ENCODE measurements at regions not wholly inside any gene's neighbourhood (a gene's known extent, or its start where the extent isn't known, plus 50 kb on each side); places are given as distances from the start of the nearest gene placed in this dataset.
"Not testable (repeated sequence)": the region's sequence is repeated elsewhere in the genome, so short reads cannot be mapped to it uniquely, and the experiment has no call there.

- no peak for DNase-seq
Observed at GRCh38 chr15:93340406-93340805, 251.4 kb upstream of the RGMA start.

GRCh38 chr15:93333796-93334195 is 244.8 kb upstream of the RGMA start:
- TF ChIP-seq POLR2A (IDR thresholded peaks at IDR 0.05; ENCODE audit: low read length) (no peak), GATA1 (IDR thresholded peaks at IDR 0.05; ENCODE audit: low read depth, low read length) (no peak)
- no peak for DNase-seq

More at GRCh38 chr15:93340406-93340805, 251.4 kb upstream of the RGMA start:
- TF ChIP-seq GATA1 (IDR thresholded peaks at IDR 0.05; ENCODE audit: low read depth, low read length) = no peak

- not testable (repeated sequence) for DNase-seq
Observed at GRCh38 chr15:93333126-93333525, 244.1 kb upstream of the RGMA start.

GRCh38 chr15:93332168-93332553 is 243.2 kb upstream of the RGMA start:
- no peak for DNase-seq
- TF ChIP-seq POLR2A (IDR thresholded peaks at IDR 0.05; ENCODE audit: low read length) (no peak), GATA1 (IDR thresholded peaks at IDR 0.05; ENCODE audit: low read depth, low read length) (no peak)

GRCh38 chr15:93331545-93332167 is 242.6 kb upstream of the RGMA start:
- no peak for DNase-seq
- TF ChIP-seq GATA1 (IDR thresholded peaks at IDR 0.05; ENCODE audit: low read depth, low read length) (no peak), POLR2A (IDR thresholded peaks at IDR 0.05; ENCODE audit: low read length) (no peak)

GRCh38 chr15:93330912-93331544 is 242.0 kb upstream of the RGMA start:
- TF ChIP-seq GATA1 (IDR thresholded peaks at IDR 0.05; ENCODE audit: low read depth, low read length) (no peak), POLR2A (IDR thresholded peaks at IDR 0.05; ENCODE audit: low read length) (no peak)

GRCh38 chr15:93327364-93327763 is 238.4 kb upstream of the RGMA start:
- TF ChIP-seq POLR2A (IDR thresholded peaks at IDR 0.05; ENCODE audit: low read length) (no peak), GATA1 (IDR thresholded peaks at IDR 0.05; ENCODE audit: low read depth, low read length) (no peak)
- DNase-seq = no peak

More at GRCh38 chr15:93330912-93331544, 242.0 kb upstream of the RGMA start:
- no peak for DNase-seq

GRCh38 chr15:93324186-93324975 is 235.4 kb upstream of the RGMA start:
- no peak for DNase-seq
- no peak for TF ChIP-seq GATA1 (IDR thresholded peaks at IDR 0.05; ENCODE audit: low read depth, low read length)

GRCh38 chr15:93321881-93322282 is 232.9 kb upstream of the RGMA start:
- TF ChIP-seq GATA1 (IDR thresholded peaks at IDR 0.05; ENCODE audit: low read depth, low read length) = no peak
- no peak for TF ChIP-seq POLR2A (IDR thresholded peaks at IDR 0.05; ENCODE audit: low read length)
- no peak for DNase-seq

- no peak for TF ChIP-seq POLR2A (IDR thresholded peaks at IDR 0.05; ENCODE audit: low read length)
- TF ChIP-seq GATA1 (IDR thresholded peaks at IDR 0.05; ENCODE audit: low read depth, low read length) = no peak
- no peak for DNase-seq
Observed at GRCh38 chr15:93319121-93319814, 230.3 kb upstream of the RGMA start.

GRCh38 chr15:93317772-93318171 is 228.8 kb upstream of the RGMA start:
- DNase-seq = no peak
- TF ChIP-seq GATA1 (IDR thresholded peaks at IDR 0.05; ENCODE audit: low read depth, low read length) (no peak), POLR2A (IDR thresholded peaks at IDR 0.05; ENCODE audit: low read length) (no peak)

GRCh38 chr15:93314245-93314644 is 225.2 kb upstream of the RGMA start:
- DNase-seq = no peak

GRCh38 chr15:93312891-93313486 is 224.0 kb upstream of the RGMA start:
- DNase-seq = no peak
- TF ChIP-seq GATA1 (IDR thresholded peaks at IDR 0.05; ENCODE audit: low read depth, low read length) (no peak), POLR2A (IDR thresholded peaks at IDR 0.05; ENCODE audit: low read length) (no peak)

More at GRCh38 chr15:93314245-93314644, 225.2 kb upstream of the RGMA start:
- TF ChIP-seq GATA1 (IDR thresholded peaks at IDR 0.05; ENCODE audit: low read depth, low read length) (no peak), POLR2A (IDR thresholded peaks at IDR 0.05; ENCODE audit: low read length) (no peak)

- TF ChIP-seq POLR2A (IDR thresholded peaks at IDR 0.05; ENCODE audit: low read length) (no peak), GATA1 (IDR thresholded peaks at IDR 0.05; ENCODE audit: low read depth, low read length) (no peak)
Observed at GRCh38 chr15:93311620-93312019, 222.6 kb upstream of the RGMA start.

More at GRCh38 chr15:93311620-93312019, 222.6 kb upstream of the RGMA start:
- DNase-seq = no peak

All from erythroblast (primary cell).